Kidney (tissue), 13 donors: ENCODE measurements at regions not wholly inside any gene's neighbourhood (a gene's known extent, or its start where the extent isn't known, plus 50 kb on each side); places are given as distances from the start of the nearest gene placed in this dataset.
A peak's percentile ranks its signal among the peaks of the same experiment; 100 is the strongest.

Experiments used
- DNase-seq, 5 donors: peaks; one replicate each; pipeline ENCODE4 v3.0.0-alpha.2; 2013 to 2020
- FAIRE-seq: peaks from 2 replicates; lab custom pipeline; 2012; peaks lifted over from hg19 to GRCh38; lab: Jason Lieb, UNC
- H3K27ac ChIP-seq, 2 donors: one replicate each; pipeline ENCODE4 v1.7.0; 2013; ENCODE audit warnings: low read depth in 2 of 2, low read length in 2 of 2, inconsistent platforms in 1 of 2
- H3K27me3 ChIP-seq: one replicate; pipeline ENCODE4 v1.7.1; 2013; ENCODE audit warnings: low read length, inconsistent platforms; ENCODE audit not compliant: control insufficient read depth, insufficient read depth
- H3K36me3 ChIP-seq, 3 donors: one replicate each; pipeline versions ENCODE4 v1.7.0 to v1.7.1; 2013; ENCODE audit warnings: low read length in 3 of 3, control low read depth in 1 of 3, inconsistent platforms in 1 of 3; ENCODE audit not compliant: insufficient read depth in 3 of 3, control insufficient read depth in 2 of 3
- H3K4me1 ChIP-seq, 3 donors: one replicate each; pipeline versions ENCODE4 v1.7.0 to v1.7.1; 2013; ENCODE audit warnings: low read length in 3 of 3, inconsistent platforms in 1 of 3, low read depth in 1 of 3; ENCODE audit not compliant: control insufficient read depth in 2 of 3, insufficient read depth in 2 of 3
- H3K4me3 ChIP-seq, 3 donors: one replicate each; pipeline versions ENCODE4 v1.7.0 to v1.8.1; 2013; ENCODE audit warnings: low read length in 3 of 3, control low read depth in 1 of 3, inconsistent platforms in 1 of 3
- H3K9ac ChIP-seq, 3 donors: one replicate each; pipeline versions ENCODE4 v1.7.0 to v1.7.1; 2013; ENCODE audit warnings: low read length in 3 of 3, control low read depth in 1 of 3, inconsistent platforms in 1 of 3
- H3K9me3 ChIP-seq, 3 donors: one replicate each; pipeline versions ENCODE4 v1.7.0 to v1.7.1; 2013; ENCODE audit warnings: low read length in 3 of 3, control low read depth in 1 of 3, inconsistent platforms in 1 of 3; ENCODE audit not compliant: control insufficient read depth in 2 of 3, insufficient read depth in 1 of 3
- CTCF ChIP-seq: IDR thresholded peaks from 3 replicates; pipeline ENCODE4 v1.5.1; 2012; ENCODE audit warnings: mild to moderate bottlenecking, moderate library complexity, borderline replicate concordance; ENCODE audit not compliant: insufficient read depth; ENCODE audit errors: extremely low read depth
- intact Hi-C: fragments of 100-400 bp; cut with DNase I; formaldehyde crosslinking; loops from one replicate; pipeline ENCODE4 v1.11.1; 2022
- donor health status: control.
- donor health status: control.
- donor health status: control.
- donor health status: control.
- donor health status: control.
- donor health status: DM: yes; HTN: yes; CAD: no.
- donor health status: Normal renal cell carcinoma (clear cell type).

DNA sequence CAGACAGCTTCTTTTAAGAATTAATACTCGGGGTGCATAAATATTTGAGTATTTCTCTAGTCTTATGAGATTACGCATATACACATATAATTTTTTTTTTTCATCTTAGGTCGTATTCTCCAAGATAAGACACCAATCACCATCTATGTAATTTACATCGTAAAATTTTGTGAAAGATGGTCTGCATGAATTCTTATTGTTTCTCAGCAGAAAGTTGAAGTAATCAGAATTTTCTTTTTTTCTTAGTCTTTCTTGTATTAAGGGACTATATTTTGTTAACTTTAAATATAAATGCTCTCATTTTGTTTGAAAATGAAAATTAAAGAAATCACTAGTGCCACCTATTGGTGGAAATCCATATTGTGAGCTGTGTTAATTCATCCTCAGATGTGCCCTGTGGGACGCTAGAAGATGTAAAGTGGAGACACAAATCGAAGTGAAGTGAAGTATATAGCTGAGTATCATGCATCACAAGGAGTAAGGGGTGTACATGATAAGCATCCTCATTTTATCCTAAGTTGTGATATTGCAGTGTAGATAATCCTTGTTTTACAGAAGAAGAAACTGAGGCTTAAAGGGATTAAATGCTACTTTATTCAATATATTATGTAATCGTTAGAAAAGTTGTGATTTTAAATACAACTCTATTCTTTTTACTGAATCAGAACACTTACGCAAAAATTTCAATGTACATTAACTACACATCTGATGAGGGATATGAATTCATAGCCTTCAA is 2084.3 kb downstream of the LRRC4C start:
- Histone ChIP-seq H3K9me3 (no peaks in the 10 kb centered on the region), H3K27ac (no peak overlapping the region), H3K36me3 (no peaks in the 10 kb centered on the region), H3K4me1 (no peaks in the 10 kb centered on the region), H3K27me3 (no peaks in the 10 kb centered on the region), H3K4me3 (no peak overlapping the region), H3K9ac (no peak overlapping the region)
- intact Hi-C loops = no loop called here
- peak; percentile 94 for FAIRE-seq
- peak in 2 of 5 donors; percentile 21 to 22 for DNase-seq
- TF ChIP-seq CTCF = peak; percentile 49

DNA sequence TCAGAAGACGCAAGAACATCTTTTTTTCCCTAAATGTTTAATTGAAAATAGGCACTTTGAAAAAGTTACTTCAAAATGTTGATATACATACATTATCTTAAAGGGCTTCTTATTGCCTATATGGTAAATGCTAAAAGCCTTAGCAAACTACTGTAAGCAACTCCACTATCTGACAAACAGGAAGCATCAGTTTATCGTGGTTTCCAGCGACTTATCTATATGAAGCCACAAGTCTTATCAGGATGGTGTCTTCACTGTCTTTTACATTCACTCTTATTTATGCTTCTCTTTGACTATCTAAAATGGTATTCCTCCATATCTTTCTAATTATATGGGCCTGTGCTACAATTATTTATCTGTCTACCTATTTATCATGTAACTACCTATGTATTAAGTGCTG is 2091.9 kb downstream of the LRRC4C start:
- FAIRE-seq (no peak), DNase-seq (no peak)
- no peaks in the 10 kb centered on the region for H3K4me1 ChIP-seq
- H3K36me3 ChIP-seq = no peaks in the 10 kb centered on the region
- no peak overlapping the region for H3K4me3 ChIP-seq
- intact Hi-C loops = no loop called here
- no peaks in the 10 kb centered on the region for H3K27me3 ChIP-seq
- H3K9ac ChIP-seq = no peak overlapping the region
- H3K9me3 ChIP-seq = no peaks in the 10 kb centered on the region
- no peak overlapping the region for H3K27ac ChIP-seq
- no peak for TF ChIP-seq CTCF

- no peaks in the 10 kb centered on the region for H3K9me3 ChIP-seq
- DNase-seq = peak in 2 of 5 donors; percentile 35 to 66
- intact Hi-C loops = no loop called here
Observed at GRCh38 chr11:39365809-39366436, 2093.5 kb downstream of the LRRC4C start.

More at GRCh38 chr11:39365809-39366436, 2093.5 kb downstream of the LRRC4C start:
- no peaks in the 10 kb centered on the region for H3K4me1 ChIP-seq
- H3K27ac ChIP-seq = no peak overlapping the region
- no peaks in the 10 kb centered on the region for H3K36me3 ChIP-seq
- no peak overlapping the region for H3K4me3 ChIP-seq
- H3K9ac ChIP-seq = no peak overlapping the region
- H3K27me3 ChIP-seq = no peaks in the 10 kb centered on the region
- TF ChIP-seq CTCF = peak; percentile 38
- FAIRE-seq = no peak
